OCI-M2 (cell line): ENCODE measurements at regions not wholly inside any gene's neighbourhood (a gene's known extent, or its start where the extent isn't known, plus 50 kb on each side); places are given as distances from the start of the nearest gene placed in this dataset.
"Not testable (repeated sequence)": the region's sequence is repeated elsewhere in the genome, so short reads cannot be mapped to it uniquely, and the experiment has no call there.

ENCODE experiments used
- DNase-seq: peaks from one replicate; lab custom pipeline; 2025; ENCODE audit not compliant: unreplicated experiment; lab: John Stamatoyannopoulos, UW

DNA sequence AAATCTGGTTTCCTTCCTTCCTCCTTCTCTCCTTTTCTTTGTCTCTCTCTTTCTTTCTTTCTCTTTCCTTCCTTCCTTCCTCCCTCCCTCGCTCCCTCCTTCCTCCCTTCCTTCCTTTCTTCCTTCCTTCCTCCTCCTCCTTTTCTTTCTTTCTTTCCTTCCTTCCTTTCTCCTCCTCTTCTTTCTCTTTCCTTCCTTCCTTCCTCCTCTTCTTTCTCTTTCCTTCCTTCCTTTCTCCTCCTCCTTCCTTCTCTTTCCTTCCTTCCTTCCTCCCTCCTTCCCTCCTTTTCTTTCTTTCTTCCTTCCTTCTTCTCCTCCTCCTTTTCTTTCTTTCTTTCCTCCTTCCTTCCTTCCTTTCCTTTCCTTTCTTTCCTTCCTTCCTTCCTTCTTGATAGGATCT is 61.2 kb downstream of the VIP start:
- no peak for DNase-seq

DNA sequence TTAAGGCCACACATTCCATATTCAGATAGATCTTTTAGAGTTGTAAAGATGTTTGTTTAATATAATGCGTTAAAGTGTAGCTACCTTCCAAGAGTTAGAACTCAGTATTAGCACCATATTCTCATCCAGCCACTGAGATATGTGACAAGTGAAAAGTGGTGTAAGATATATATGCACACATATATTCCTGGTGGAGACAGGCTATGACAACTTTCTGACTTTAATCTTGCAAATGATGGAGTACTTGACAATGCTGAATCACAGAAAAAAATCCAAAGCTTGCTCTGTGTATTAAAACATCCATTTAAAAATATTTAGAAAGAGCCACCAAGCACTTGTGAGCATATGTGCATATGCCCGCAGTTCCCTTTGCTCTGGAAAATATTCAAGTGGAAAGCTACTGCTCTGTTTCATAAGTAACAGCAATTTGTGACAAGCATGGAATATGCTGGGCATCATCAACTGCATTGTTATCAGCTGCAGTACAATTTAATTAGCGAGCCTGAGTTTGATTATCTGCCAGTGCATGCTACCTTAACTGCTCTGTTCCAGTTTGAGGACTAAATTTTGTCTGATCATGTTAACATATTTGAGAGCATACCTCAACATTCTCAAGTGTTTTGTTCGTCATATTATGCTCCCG is 64.8 kb downstream of the VIP start:
- DNase-seq: no peak

DNA sequence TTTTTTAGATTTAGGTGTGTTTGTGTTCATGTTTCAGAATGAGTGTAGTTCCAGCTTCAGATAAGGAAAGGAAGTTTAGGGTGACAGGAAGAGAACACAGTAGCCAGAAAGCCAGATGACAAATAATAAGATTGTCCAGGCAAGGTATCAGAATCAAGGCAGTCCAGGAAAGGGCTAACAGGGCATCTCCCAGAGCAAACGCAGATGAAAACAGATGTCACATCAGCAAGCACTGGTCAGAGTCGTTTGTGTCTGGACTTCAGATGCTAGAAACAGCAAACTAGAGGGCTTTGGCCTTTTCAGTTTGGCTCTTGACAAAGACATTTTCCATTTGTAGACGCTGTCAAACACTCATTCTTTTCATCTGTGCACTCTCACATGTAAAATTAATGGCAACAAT is 65.5 kb downstream of the VIP start:
- DNase-seq: no peak

DNA sequence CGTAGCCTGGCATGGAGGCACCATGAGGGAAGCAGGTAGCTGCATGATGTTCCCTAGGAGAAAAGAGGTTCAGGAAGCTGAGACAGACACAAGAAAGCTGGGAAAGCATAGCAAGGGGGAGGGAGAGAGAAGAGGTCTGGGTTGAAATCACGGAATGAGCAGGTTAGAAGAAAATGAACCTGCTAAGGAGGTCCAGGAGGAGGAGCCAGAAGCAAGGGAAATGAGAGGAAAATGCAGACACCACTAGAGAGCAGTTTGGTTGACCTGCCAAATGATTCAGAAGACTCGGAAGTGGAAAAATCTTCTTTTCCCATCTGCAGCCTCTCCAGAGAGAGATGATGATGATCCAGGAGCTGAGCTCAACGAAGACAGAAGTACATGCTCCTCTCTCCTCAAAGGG is 70.9 kb downstream of the VIP start:
- DNase-seq: no peak

DNA sequence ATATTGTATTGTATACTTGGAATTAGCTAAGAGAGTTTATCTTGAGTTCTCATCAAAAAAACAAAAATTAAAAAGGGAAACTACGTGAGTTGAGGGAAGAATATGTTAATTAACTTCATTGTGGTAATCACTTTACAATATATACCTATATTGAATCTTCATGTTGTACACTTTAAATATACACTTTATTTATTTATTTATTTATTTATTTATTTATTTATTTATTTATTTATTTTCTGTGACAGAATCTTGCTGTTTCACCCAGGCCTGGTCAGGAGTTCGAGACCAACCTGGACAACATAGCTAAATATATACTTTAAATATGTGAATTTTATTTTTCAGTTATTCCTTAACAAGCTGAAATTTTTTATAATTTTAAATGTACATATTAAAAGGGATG is 74.1 kb downstream of the VIP start:
- no peak for DNase-seq

DNA sequence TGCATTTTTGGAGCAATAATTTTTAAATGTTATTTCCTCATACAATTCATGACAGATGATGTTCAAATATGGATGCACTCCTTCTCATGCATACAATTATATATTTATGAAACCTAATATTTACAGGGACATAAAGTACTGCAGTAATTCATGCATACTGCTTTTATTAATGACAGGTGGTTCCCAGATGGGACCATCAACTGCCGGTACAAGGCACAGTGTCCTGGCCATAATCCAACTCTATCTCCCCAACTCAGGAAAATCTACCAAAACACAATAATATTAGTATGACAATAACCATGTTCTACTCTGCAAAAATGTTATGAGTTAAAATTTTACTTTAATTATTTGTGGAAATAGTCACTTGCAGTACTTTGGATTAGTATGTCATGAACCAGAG is 77.8 kb downstream of the VIP start:
- DNase-seq: no peak

DNA sequence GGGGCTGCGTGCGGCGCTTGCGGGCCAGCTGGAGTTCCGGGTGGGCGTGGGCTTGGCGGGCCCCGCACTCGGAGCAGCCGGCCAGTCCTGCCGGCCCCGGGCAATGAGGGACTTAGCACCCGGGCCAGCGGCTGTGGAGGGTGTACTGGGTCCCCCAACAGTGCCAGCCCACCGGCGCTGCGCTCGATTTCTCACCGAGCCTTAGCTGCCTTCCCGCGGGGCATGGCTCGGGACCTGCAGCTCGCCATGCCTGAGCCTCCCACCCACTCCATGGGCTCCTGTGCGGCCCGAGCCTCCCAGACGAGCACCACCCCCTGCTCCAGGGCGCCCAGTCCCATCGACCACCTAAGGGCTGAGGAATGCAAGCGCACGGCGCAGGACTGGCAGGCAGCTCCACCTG is 83.8 kb downstream of the VIP start:
- DNase-seq: not testable (repeated sequence)

DNA sequence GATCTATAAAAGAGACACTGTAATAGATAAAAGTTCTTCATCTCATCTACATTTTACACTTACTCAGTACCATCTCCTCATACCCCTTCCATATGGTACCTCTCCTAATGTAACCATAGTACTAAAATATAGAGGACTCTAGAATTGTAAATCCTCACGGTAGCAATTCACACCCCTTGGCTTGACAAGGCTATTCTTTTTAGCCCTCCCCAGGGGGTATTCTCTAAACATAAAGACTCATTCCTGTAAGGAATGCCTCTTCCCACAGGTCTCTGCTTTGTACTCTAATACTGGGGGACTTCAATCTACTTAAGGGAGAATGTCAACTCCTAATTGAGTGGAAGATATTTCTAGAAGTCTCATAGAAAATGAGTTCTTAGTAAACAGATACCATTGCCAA is 85.9 kb downstream of the VIP start:
- DNase-seq: no peak

DNA sequence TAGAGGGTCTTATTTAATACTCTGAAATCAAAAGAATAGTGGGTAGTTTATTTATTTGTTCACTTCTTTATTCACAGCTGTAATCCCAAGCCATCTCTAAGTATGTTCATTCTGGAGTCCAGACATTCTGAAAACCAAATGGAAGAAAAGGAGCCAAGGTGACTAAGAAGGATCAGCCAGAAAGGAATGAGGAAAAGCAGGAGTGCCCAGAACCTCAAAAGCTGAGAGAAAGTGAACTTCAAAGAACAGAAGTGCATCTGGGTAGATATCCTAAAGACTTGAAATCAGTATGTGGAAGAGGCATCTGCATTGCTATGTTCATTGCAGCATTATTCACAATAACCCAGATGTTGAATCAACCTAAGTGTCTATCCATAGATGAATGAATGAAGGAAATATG is 94.8 kb downstream of the VIP start:
- DNase-seq: no peak

DNA sequence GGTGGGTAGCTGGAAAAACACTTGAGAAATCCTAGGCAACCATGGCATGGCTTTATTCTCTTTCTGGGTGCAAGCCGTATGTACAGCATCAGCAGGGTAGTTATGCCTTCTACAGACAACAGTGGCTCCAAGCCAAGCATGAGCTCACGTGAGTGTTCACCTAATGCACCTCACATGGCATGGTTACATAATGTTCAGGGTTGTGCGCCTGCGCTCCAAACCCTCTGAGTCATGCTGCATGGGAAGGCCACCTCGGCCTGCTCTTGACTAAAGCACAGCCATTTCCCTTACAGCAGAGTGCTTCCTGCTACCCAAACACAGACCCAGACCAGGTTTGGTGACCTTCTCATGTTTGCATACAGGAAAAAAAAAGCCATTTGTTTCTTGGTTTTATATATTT is 96.2 kb downstream of the VIP start:
- DNase-seq: no peak

DNA sequence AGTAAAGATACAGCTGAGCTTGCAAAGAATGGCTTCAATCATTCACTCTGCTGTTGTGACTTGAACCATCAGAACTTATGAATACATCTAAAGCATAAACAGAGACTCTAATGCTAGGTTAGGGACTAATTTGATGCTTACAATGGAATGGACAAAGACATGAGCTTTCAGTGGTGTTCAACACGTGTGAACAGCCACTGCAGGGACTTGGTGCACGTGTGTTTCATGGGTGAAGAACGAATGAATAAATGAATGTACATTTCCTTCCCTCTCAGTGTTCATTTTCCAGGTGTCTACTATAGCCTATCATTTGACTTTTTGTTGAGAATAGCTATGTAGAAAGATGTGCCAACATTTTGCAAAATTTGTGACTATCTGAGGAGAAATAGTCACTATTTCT is 98.3 kb downstream of the VIP start:
- no peak for DNase-seq

DNA sequence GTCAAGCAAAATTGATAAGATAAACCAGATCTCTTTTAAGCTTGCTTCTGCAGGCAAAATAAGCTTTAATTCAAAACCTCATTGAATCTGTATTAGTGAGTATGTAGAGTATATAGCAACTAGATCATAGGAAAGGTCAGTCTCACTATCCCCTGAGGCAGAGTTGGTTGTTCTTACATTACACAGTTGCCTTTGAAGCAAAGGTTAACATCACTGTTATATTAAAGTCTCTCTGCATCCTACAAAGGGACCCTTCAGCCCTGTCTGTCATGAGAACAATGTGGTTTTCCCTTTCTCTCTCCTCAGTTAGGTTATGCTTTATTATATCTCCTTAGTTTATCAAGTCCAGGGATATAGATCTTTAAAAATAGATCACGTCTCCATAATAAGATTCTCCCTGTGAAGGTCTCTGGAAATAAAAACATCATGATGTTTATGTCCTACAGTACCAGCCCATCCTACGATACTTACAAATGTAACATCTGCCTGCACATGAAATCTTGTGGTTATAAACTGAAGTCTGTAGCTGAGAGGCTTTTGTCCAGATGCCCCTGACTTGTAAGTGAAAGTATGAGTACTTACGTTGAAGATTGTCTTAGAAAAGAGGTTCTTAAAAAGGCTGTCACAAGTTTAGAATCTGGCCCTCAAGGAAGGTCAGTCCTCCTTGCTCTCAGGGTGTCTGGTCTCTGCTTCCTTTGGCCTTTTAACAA is 103.6 kb downstream of the VIP start:
- no peak for DNase-seq

DNA sequence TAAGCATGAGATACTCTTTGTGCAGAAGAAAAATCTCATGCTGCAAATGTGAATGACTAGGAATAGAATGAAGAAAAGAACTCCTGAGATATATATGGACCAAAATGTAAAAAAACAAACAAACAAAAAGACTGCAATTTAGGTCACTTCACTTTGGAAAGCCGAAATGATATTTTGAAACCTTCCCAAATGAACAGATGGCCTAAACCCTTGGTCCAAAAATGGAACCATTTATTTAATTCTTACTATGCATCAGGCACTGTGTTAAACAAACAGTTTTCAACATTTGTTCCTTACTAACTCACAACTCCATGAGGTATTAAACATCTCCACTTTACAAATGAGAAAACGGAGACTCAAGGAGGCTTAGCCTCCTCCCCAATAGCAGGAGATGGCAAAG is 107.5 kb downstream of the VIP start:
- DNase-seq: no peak

DNA sequence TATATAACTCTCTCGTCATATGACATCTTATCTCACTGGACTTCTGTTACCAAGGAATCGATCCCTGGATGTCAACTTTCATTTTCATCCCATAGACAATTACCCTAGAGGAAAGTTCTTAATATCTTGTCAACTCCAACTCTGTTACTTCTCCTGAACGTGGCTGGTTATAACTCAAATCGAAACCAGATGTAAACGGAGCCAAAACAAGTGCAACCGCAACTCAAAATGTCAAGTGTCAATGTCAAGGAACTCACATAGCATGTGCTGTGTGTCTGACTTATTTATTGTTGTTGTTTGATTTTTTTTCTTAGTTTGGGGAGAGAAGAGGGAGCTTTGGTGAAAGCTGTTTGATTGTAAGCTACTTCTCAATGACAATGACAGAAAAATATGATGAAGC is 108.6 kb downstream of the VIP start:
- no peak for DNase-seq

DNA sequence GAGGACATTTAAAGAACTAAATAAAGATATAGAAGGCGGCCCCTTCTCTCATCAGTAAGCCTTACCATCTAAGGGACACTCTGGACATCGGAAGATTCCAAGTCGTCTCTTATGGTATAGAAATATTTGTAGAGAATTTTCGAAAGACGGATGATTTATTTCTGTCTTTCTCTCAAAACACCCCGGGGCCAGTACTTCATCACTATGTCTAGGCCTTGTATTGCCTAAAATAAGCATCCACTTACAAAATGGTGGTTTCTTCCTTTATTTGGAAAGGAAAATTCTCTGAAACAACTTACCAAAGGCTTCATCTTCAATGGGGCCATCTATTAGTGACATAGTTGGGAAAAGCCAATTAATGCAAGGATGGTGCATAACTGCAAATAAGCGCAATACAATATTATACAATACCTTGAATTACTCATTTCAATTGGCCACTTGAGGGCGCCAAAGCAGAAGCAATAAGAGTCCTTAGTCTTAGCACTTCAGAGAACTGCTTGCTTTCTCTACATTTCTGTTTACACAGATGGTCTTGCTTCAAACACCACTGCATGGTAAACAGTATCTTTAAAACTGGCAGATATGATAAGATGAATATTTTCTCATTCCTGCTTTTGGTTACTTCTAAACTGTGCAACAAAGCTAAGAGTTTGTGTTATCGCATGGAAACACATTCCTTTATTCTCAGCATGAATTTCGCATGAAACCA is 113.2 kb downstream of the VIP start:
- peak; percentile 17 for DNase-seq

DNA sequence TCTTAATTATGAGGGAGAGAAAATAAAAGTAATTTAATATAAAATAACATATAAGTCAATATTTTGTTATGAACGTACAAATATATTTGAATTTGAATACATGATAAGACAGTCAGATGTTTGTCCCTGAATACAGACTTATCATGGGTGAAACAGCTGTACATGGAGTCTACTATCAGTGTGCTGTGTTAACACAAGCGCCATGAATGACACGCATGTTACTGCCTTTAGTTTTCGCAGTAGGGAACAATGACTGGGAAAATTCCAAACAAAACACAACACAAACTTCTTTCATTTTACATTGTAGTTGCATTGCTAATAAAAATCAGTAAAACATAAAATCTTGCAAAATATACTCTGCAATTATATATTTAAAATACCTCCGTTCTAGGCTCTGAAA is 108.6 kb downstream of the FBXO5 start:
- DNase-seq: no peak

DNA sequence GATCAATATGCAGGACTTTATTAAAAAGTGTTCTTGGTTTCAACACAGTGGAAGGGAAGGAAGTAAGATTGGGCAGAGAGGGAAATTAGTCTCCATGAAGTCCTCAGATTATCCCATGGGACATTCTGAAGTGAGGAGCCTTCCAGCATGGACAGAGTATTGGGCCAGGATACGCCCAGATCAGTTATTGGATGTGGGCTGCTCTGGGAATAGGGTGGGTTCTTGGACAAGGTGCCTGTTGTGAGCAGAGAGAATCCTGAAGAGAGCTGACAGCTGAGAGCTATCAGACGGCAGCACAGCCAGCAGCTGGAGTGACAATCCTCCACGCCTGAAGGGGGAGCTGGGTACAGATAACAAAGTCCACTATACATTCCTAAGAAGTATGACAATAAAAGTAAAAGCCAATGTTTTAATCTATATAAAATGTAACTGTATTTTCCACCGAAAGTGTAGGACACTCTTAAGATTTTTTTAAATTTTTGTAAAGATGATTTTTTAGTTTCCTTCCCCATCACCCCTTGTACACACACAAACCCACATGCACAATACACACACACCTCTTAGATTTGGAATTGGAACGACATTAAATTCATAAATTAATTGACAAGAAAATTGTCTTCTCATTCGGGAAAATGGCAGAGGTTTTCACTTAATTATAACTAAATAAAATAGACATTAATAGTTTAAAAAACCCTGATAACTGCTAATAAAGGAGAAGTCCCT is 107.8 kb downstream of the FBXO5 start:
- DNase-seq: no peak

DNA sequence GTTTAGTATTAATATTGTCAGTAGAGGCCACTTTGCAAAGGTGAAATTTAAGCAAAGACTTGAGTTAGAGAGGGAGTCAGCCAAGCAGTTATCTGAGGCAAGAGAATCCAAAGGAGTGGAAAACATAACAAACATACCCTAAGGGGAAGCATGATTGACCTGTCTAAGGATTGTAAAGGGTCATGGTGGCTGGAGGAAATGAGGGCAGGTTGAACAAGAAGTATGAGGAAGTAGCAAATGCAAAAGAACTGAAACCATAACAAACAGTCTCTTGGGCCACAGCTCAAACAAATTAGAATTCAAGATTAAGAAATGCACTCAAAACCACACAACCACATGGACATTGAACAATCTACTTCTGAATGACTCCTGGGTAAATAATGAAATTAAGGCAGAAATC is 103.2 kb downstream of the FBXO5 start:
- no peak for DNase-seq

DNA sequence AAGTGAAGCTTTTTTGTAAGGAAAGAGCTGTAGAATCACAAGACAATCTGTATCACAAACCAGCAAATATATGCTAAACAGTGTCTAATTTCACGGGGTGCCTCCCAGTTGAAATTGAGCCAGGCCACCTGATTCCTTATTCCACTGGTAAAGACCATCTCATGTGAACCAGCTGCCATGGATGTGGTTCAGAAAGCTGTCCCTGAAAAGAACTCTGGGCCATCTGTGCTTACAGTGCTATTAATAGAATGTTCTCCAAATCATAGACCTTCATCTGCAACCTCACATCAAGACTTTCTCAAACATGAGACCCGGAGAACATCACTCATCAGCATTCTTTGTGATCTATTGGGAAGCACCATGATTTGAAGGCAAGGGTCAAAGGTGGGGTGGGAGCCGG is 89.7 kb downstream of the FBXO5 start:
- DNase-seq: no peak

DNA sequence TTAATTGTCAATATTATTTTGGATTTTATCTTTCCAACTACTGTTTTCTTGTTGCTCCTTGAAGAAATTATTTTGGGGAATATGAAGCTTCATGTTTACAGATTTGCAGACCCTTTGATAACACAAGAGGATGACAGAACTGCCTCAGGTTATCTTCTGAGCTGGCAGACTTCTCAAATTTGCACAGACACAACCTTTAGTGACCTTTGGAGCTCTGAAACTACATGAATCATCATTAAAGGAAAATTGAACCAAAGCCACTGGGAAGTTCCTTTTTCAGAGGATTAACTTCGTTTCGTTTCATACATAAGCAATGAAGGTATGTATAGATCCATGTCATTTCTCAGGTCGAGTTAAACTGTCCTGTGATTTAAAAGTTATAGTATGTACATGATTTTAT is 85.9 kb downstream of the FBXO5 start:
- no peak for DNase-seq

DNA sequence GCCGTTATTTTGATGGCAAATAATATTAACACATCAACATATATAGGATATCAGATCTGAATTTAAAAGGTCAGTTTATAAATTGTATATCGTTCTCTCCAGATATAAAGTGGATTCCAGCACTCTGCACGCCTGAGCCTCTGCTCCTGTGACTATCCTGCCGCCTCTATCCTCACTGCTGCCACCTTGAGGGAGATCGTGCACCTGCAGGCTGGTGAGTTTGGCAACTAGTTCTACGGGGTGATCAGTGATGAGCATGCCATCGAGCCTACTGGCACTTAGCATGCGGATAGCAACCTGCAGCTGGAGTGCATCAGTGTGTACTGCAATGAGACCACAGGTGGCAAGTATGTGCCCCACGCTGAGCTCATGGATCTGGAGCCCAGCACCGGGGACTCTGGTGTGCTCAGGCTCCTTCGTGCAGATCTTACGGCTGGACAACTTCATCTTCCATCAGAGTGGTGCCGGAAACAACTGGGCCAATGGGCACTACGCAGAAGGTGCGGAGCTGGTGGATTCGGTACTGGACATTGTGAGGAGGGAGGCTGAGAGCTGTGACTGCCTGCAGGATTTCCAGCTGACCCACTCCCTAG is 84.9 kb downstream of the FBXO5 start:
- DNase-seq: no peak
